ENCODE measurements at regions not wholly inside any gene's neighbourhood (a gene's known extent, or its start where the extent isn't known, plus 50 kb on each side); places are given as distances from the start of the nearest gene placed in this dataset.
"Not testable (repeated sequence)": the region's sequence is repeated elsewhere in the genome, so short reads cannot be mapped to it uniquely, and the experiment has no call there.

- not testable (repeated sequence) for DNase-seq
These were observed 83.5 kb upstream of the SFSWAP start for GRCh38 chr12:131627151-131628022.

- TF ChIP-seq GATA1 (IDR thresholded peaks at IDR 0.05; ENCODE audit: low read depth, low read length) (no peak), POLR2A (IDR thresholded peaks at IDR 0.05; ENCODE audit: low read length) (no peak)
- DNase-seq: no peak
These were observed 82.7 kb upstream of the SFSWAP start for GRCh38 chr12:131628023-131628740.

GRCh38 chr12:131628766-131629448, 82.0 kb upstream of the SFSWAP start:
- no peak for DNase-seq
- no peak for TF ChIP-seq POLR2A (IDR thresholded peaks at IDR 0.05; ENCODE audit: low read length)
- TF ChIP-seq GATA1 (IDR thresholded peaks at IDR 0.05; ENCODE audit: low read depth, low read length): no peak

- no peak for DNase-seq
- TF ChIP-seq GATA1 (IDR thresholded peaks at IDR 0.05; ENCODE audit: low read depth, low read length) (no peak), POLR2A (IDR thresholded peaks at IDR 0.05; ENCODE audit: low read length) (no peak)
These were observed 79.7 kb upstream of the SFSWAP start for GRCh38 chr12:131631230-131631629.

- not testable (repeated sequence) for DNase-seq
These were observed 78.8 kb upstream of the SFSWAP start for GRCh38 chr12:131631889-131632651.

- DNase-seq: not testable (repeated sequence)
These were observed 78.3 kb upstream of the SFSWAP start for GRCh38 chr12:131632652-131633023.

GRCh38 chr12:131633610-131634009, 77.3 kb upstream of the SFSWAP start:
- DNase-seq: not testable (repeated sequence)

GRCh38 chr12:131634037-131634436, 76.9 kb upstream of the SFSWAP start:
- TF ChIP-seq POLR2A (IDR thresholded peaks at IDR 0.05; ENCODE audit: low read length) (no peak), GATA1 (IDR thresholded peaks at IDR 0.05; ENCODE audit: low read depth, low read length) (no peak)
- DNase-seq: no peak

- DNase-seq: not testable (repeated sequence)
These were observed 75.9 kb upstream of the SFSWAP start for GRCh38 chr12:131635012-131635411.

- DNase-seq: no peak
- TF ChIP-seq POLR2A (IDR thresholded peaks at IDR 0.05; ENCODE audit: low read length): no peak
- TF ChIP-seq GATA1 (IDR thresholded peaks at IDR 0.05; ENCODE audit: low read depth, low read length): no peak
These were observed 75.3 kb upstream of the SFSWAP start for GRCh38 chr12:131635491-131636122.

- DNase-seq: no peak
- no peak for TF ChIP-seq POLR2A (IDR thresholded peaks at IDR 0.05; ENCODE audit: low read length)
- TF ChIP-seq GATA1 (IDR thresholded peaks at IDR 0.05; ENCODE audit: low read depth, low read length): no peak
These were observed 74.6 kb upstream of the SFSWAP start for GRCh38 chr12:131636266-131636665.

- TF ChIP-seq GATA1 (IDR thresholded peaks at IDR 0.05; ENCODE audit: low read depth, low read length) (no peak), POLR2A (IDR thresholded peaks at IDR 0.05; ENCODE audit: low read length) (no peak)
- peak; percentile 64 to 78 for DNase-seq
These were observed 73.7 kb upstream of the SFSWAP start for GRCh38 chr12:131636940-131637750.

GRCh38 chr12:131637986-131638385, 72.9 kb upstream of the SFSWAP start:
- TF ChIP-seq GATA1 (IDR thresholded peaks at IDR 0.05; ENCODE audit: low read depth, low read length): no peak
- TF ChIP-seq POLR2A (IDR thresholded peaks at IDR 0.05; ENCODE audit: low read length): no peak
- DNase-seq: peak; percentile 59 to 75
